Peyer's patch (tissue), 4 donors: ENCODE measurements at regions not wholly inside any gene's neighbourhood (a gene's known extent, or its start where the extent isn't known, plus 50 kb on each side); places are given as distances from the start of the nearest gene placed in this dataset.
A peak's percentile ranks its signal among the peaks of the same experiment; 100 is the strongest.

Experiments used
- DNase-seq, 3 donors: peaks; one replicate each; pipeline ENCODE4 v3.0.0-alpha.2; 2017 to 2019
- H3K27ac ChIP-seq, 4 donors: fragments of 200-600 bp; sonication (generic); one replicate each; pipeline ENCODE4 v1.5.1; 2016 to 2019
- H3K27me3 ChIP-seq, 2 donors: fragments of 200-600 bp; sonication (generic); one replicate each; pipeline ENCODE4 v1.5.1; 2019
- H3K36me3 ChIP-seq, 3 donors: fragments of 200-600 bp; sonication (generic); one replicate each; pipeline ENCODE4 v1.5.1; 2016 to 2019
- H3K4me1 ChIP-seq, 4 donors: fragments of 200-600 bp; sonication (generic); one replicate each; pipeline ENCODE4 v1.5.1; 2016 to 2019
- H3K4me3 ChIP-seq, 4 donors: fragments of 200-600 bp; sonication (generic); 1 replicate in 3 of 4; 2 replicates in 1 of 4; pipeline ENCODE4 v1.5.1; 2016 to 2019; ENCODE audit warnings: mild to moderate bottlenecking in 1 of 4
- H3K9me3 ChIP-seq, 4 donors: fragments of 200-600 bp; sonication (generic); one replicate each; pipeline ENCODE4 v1.5.1; 2016 to 2019; ENCODE audit warnings: mild to moderate bottlenecking in 1 of 4
- CTCF ChIP-seq, 6 experiments: fragments of 450-650 bp in 4 of 6; fragments of 200-600 bp in 2 of 6; sonication (generic) in 1 of 6; IDR thresholded peaks; one replicate each; pipeline ENCODE4 v1.5.1; 2017 to 2019; ENCODE audit warnings: antibody characterized with exemption in 6 of 6, mild to moderate bottlenecking in 3 of 6, moderate library complexity in 1 of 6
- POLR2A ChIP-seq, 2 donors: fragments of 450-650 bp; IDR thresholded peaks; one replicate each; pipeline ENCODE4 v1.5.1; 2017; ENCODE audit warnings: antibody characterized with exemption in 2 of 2, mild to moderate bottlenecking in 2 of 2, moderate library complexity in 2 of 2

GRCh38 chr6:51339108-51339507, 520.4 kb downstream of the TFAP2B start:
- no peak overlapping the region for H3K27ac ChIP-seq
- H3K9me3 ChIP-seq: no peaks in the 10 kb centered on the region
- no peaks in the 10 kb centered on the region for H3K36me3 ChIP-seq
- no peaks in the 10 kb centered on the region for H3K4me1 ChIP-seq
- no peak overlapping the region for H3K4me3 ChIP-seq
- TF ChIP-seq POLR2A (IDR thresholded peaks at IDR 0.05) (no peak), CTCF (IDR thresholded peaks at IDR 0.05) (no peak)
- H3K27me3 ChIP-seq: no peaks in the 10 kb centered on the region
- DNase-seq: no peak

DNA sequence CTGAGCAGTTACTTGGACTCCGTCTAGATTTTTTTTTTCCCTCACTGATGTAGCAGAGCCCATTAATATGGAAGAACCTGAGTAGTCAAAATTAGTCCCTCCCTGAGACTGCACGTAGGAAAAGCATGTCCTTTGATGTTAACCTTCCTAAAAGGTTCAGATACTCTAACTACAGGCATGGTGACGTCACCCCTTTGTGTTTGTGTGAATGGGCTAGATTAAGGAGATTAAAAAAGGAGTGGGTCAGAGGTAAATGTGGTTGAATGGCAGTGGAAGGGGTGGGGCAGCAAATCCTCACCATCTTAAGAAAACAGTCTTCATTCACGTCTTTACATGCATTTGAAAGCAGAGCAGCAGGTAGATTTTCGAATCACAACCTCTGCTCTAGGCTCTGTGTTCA, 521.1 kb downstream of the TFAP2B start:
- Histone ChIP-seq H3K36me3 (no peaks in the 10 kb centered on the region), H3K27ac (no peak overlapping the region), H3K9me3 (no peaks in the 10 kb centered on the region), H3K4me1 (no peaks in the 10 kb centered on the region), H3K27me3 (no peaks in the 10 kb centered on the region), H3K4me3 (no peak overlapping the region)
- TF ChIP-seq POLR2A (IDR thresholded peaks at IDR 0.05) (no peak), CTCF (IDR thresholded peaks at IDR 0.05) (no peak)
- no peak for DNase-seq

DNA sequence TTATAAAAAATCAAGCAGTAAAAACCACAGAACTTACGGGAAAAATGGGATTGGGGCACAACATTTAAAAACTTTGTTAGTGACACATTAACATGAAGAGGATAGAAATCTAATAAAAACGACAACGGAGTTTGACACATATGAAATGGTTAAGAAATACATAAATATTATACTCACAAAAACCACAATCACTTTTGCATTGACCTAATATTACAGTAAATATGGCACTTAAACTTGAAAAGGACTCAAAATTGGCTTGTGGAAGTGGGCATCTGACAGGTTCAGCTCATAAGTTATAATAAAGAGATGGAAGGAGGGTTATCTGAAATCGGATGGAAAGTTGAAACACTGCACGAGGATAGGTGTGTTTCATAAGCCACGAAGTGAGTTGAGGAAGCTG, 523.7 kb downstream of the TFAP2B start:
- H3K27me3 ChIP-seq: no peaks in the 10 kb centered on the region
- H3K4me1 ChIP-seq: no peaks in the 10 kb centered on the region
- H3K27ac ChIP-seq: no peak overlapping the region
- no peaks in the 10 kb centered on the region for H3K9me3 ChIP-seq
- H3K36me3 ChIP-seq: no peaks in the 10 kb centered on the region
- no peak overlapping the region for H3K4me3 ChIP-seq
- TF ChIP-seq CTCF (IDR thresholded peaks at IDR 0.05) (no peak), POLR2A (IDR thresholded peaks at IDR 0.05) (no peak)
- DNase-seq: no peak

- TF ChIP-seq POLR2A (IDR thresholded peaks at IDR 0.05): no peak
- TF ChIP-seq CTCF (IDR thresholded peaks at IDR 0.05): no peak
- no peaks in the 10 kb centered on the region for H3K27me3 ChIP-seq
- no peaks in the 10 kb centered on the region for H3K36me3 ChIP-seq
- H3K27ac ChIP-seq: no peak overlapping the region
- no peaks in the 10 kb centered on the region for H3K4me1 ChIP-seq
- DNase-seq: no peak
- no peak overlapping the region for H3K4me3 ChIP-seq
- H3K9me3 ChIP-seq: no peaks in the 10 kb centered on the region
These were observed 531.2 kb downstream of the TFAP2B start for GRCh38 chr6:51349857-51350256.

DNA sequence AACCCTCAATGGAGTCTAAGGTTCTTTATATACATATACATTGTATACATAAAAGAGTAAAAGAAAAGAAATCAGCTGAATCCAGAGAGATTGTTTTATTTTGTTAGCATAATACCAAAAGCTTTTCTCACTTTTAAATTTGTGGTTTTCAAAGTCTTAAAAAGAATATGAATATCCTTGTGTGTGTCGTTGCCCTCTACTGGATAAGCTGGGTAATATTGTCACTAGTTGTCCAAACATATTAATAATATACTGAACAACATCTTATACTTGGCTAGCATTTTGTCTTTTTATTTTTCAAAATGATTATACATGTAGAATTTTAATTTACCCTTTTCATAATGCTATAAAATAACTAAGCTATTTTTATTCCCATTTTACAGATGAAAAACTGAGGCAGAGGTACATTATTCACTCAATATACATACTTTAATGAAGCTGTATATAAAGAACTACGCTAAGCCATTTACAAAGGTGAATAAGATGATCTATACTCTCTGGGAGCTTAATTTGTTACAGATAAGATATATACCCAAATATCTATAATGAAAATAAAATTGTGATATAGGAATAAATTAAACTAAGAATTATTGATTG, 531.7 kb downstream of the TFAP2B start:
- no peak overlapping the region for H3K27ac ChIP-seq
- H3K4me3 ChIP-seq: no peak overlapping the region
- peak in 3 of 6 experiments; percentile 24 to 33 (median 26) for TF ChIP-seq CTCF (IDR thresholded peaks at IDR 0.05)
- TF ChIP-seq POLR2A (IDR thresholded peaks at IDR 0.05): no peak
- no peaks in the 10 kb centered on the region for H3K27me3 ChIP-seq
- H3K4me1 ChIP-seq: no peaks in the 10 kb centered on the region
- no peak for DNase-seq
- H3K9me3 ChIP-seq: no peaks in the 10 kb centered on the region
- H3K36me3 ChIP-seq: no peaks in the 10 kb centered on the region

DNA sequence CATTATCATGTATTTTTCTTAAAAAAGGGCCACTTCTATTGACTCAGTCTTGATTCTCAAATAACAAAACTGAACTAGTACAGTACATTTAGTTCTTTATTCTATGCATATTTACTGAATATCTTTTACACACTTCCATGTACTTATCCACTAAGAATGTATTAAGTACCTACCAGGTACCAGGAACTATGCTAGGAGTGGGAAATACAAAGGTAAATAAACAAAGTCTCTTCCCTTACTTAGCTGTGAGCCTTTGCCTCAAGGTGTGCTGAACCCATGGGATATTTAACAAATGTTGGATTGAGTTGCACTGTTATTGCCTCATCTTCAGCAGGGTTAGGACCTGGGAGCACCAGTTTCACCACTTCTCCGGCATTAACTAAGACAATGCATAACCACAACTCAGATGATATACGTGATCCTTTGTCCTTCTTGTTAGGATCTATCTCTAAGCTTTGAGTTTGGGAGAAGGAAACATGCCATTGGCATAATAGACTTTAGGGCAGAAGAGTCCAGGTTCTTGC, 533.9 kb downstream of the TFAP2B start:
- no peak for DNase-seq
- Histone ChIP-seq H3K4me3 (no peak overlapping the region), H3K27me3 (no peaks in the 10 kb centered on the region), H3K4me1 (no peaks in the 10 kb centered on the region), H3K36me3 (no peaks in the 10 kb centered on the region), H3K27ac (no peak overlapping the region), H3K9me3 (no peaks in the 10 kb centered on the region)
- TF ChIP-seq POLR2A (IDR thresholded peaks at IDR 0.05): no peak
- TF ChIP-seq CTCF (IDR thresholded peaks at IDR 0.05): no peak
